GM18951 (cell line): ENCODE measurements at regions not wholly inside any gene's neighbourhood (a gene's known extent, or its start where the extent isn't known, plus 50 kb on each side); places are given as distances from the start of the nearest gene placed in this dataset.
"Not testable (repeated sequence)": the region's sequence is repeated elsewhere in the genome, so short reads cannot be mapped to it uniquely, and the experiment has no call there.

Experiments used
- POLR2A ChIP-seq: IDR thresholded peaks from 4 replicates; pipeline ENCODE4 v1.6.1; 2011; ENCODE audit warnings: mild to moderate bottlenecking; ENCODE audit not compliant: insufficient read length, insufficient read depth; ENCODE audit errors: extremely low read depth
- in situ Hi-C: fragments of 300-500 bp; cut with MboI; formaldehyde crosslinking; loops from one replicate; pipeline ENCODE4 v1.12.0; 2022; ENCODE audit warnings: low sequenced_read_pairs, mixed read lengths, inconsistent platforms; ENCODE audit not compliant: unreplicated experiment

DNA sequence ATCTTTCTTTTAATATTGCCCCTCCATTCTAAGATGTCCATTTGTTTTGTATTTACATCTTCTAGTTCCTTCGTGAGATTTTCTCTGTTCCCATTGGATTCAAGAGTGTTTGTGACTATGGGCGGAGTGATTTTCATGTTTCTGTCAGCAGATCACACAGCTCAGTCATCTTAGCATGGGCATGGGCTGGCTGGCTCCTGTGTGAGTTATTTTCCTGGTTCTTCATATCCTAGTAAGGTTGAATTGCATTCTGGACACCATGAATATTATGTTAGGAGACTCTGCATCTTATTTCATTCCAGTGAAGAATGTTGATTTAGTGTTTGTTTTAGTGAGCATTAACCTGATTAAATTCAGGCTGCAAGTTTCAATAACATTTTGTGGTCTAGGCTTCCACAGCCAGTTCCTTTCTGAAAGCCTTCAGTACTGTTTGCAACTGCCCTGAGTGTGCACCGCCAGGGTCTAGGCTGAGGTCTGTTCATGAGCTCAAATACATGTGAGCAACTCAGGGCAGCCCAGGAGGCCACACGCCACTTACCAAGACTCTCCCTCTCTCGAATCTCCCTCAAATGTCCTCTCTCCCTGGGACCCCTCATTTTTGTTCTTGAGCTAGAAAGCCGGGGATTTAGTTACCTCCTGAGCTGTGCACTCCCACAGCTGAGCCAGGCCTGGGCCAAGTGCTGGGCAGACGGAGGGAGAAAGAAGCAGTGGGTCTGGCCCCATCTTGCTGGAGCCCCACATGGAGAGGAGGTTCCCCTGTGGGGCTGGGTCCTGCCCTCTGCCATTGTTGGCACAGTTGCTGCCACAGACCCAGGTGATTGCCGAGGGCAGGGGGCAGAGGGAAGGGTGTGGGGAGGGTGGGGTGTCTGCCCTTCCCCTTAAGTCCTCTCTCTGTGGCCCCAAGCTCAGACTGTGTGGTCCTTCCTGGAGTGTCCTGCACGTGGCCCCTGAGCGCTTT is 145.9 kb downstream of the RTP5 start:
- TF ChIP-seq POLR2A = no peak
- in situ Hi-C loops = no loop called here

DNA sequence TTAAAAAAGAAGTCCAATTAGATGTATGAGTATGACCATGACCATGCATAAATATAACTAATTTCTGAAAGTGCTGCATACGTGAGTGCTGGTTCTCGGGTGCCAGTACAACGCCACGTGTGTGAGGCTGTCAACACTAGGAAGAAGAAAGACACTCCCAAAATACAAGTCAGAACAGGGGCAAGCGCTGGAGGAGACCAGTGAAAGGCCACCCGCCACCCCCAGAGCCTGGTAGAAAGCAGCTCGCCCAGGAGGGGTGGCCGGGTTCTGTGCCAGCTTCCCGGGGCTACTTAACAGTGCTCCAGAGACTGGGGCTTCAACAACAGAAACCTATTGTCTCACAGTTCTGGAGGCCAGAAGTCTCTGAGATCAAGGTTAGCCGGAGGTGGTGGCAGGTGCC is 147.6 kb downstream of the RTP5 start:
- in situ Hi-C loops = no loop called here
- no peak for TF ChIP-seq POLR2A

- in situ Hi-C loops = not testable (repeated sequence)
Observed at GRCh38 chr2:242018416-242018815, 148.9 kb downstream of the RTP5 start.

- in situ Hi-C loops = no loop called here
- no peak for TF ChIP-seq POLR2A
Observed at GRCh38 chr2:242019344-242019743, 149.8 kb downstream of the RTP5 start.

DNA sequence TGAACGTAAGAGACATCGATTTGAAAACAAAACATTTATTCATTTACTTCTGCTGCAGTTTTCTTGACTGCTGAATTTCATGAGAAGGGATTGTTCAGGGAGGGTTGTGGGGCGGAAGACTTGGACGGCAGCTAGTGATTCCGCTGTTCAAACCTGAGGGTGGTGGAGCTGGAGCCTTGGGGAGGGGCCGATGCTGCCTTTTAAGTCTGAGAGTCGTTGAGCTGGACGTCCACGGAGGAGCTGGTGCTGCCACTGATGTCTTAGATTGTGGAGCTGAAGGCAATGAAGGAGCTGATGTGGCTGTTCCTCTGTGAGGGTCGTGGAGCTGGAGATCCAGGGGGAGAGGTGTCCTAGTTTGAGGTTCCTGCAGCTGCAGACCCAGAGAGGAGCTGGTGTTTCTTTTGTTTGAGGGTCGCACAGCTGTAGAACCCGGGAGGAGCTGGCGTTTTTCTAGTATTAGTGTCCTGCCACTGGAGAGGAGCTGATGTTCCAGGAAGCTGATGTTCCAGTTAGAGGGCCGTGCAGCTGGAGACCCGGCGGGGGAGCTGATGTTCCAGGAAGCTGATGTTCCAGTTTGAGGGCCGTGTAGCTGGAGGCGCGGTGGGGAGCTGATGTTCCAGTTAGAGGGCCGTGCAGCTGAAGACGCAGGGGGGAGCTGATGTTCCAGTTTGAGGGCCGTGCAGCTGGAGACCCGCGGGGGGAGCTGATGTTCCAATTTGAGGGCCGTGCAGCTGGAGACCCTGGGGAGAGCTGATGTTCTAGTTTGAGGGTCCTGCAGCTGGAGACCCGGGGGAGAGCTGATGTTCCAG is 150.9 kb downstream of the RTP5 start:
- in situ Hi-C loops = no loop called here
- no peak for TF ChIP-seq POLR2A

DNA sequence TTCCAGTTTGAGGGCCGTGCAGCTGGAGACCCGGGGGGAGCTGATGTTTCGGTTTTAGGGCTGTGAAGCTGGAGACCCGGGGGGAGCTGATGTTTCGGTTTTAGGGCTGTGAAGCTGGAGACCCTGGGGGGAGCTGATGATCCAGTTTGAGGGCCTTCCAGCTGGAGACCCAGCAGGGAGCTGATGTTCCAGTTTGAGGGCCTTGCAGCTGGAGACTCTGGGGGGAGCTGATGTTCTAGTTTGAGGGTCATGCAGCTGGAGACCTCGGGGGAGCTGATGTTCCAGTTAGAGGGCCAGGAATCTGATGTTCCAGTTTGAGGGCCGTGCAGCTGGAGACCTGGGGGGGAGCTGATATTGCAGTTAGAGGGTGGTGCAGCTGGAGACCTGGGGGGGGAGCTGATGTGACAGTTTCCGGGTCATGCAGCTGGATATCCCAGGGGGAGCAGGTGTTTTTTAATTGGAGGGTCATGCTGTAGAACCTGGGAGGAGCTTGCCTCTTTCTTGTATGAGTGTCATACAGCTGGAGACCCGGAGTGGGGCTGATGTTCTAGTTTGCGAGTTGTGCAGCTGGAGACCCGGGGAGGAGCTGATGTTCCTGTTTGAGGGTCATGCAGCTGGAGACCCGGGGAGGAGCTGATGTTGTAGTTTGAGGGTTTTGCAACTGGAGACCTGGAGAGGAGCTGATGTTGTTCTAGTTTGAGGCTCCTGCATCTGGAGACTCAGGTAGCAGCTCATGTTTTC is 153.2 kb downstream of the RTP5 start:
- in situ Hi-C loops = no loop called here
- TF ChIP-seq POLR2A = no peak

- in situ Hi-C loops = no loop called here
- TF ChIP-seq POLR2A = no peak
Observed at GRCh38 chr2:242024751-242025355, 155.3 kb downstream of the RTP5 start.

DNA sequence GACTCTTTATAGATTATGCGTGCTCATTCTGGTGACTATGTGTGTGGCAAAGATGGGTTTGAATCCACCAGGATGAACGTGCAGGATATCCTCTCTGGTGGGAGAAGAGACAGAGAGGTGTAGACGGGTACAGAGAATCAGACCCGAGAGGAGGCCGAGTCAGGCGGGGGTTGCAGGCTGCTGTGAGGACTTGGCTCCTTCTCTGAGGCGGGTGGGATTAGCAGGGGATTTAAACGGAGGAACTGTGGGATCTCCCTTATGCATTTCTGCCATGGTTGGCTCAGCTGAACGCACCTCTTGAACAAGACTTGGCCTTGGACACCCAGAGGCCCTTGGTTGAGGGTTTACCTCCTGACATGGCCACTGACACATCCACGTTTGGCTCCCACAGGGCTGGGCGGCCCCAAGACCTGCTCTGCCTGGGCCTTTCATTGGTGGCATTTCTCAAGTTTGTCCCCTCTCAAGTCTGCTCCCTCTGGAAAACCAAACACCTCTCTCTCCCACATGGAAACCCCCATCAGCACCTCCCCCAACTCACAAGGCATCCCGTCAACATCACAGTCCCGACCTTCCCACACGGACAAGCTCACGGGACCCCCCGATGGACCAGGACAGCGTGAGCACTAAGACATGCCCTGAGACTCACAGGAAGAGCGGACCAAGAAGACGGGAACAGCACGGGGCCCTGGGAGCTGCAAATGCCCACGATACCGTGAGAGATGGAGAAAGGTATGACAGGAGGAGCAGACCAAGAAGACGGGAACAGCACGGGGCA is 158.3 kb downstream of the RTP5 start:
- no peak for TF ChIP-seq POLR2A
- in situ Hi-C loops = no loop called here

DNA sequence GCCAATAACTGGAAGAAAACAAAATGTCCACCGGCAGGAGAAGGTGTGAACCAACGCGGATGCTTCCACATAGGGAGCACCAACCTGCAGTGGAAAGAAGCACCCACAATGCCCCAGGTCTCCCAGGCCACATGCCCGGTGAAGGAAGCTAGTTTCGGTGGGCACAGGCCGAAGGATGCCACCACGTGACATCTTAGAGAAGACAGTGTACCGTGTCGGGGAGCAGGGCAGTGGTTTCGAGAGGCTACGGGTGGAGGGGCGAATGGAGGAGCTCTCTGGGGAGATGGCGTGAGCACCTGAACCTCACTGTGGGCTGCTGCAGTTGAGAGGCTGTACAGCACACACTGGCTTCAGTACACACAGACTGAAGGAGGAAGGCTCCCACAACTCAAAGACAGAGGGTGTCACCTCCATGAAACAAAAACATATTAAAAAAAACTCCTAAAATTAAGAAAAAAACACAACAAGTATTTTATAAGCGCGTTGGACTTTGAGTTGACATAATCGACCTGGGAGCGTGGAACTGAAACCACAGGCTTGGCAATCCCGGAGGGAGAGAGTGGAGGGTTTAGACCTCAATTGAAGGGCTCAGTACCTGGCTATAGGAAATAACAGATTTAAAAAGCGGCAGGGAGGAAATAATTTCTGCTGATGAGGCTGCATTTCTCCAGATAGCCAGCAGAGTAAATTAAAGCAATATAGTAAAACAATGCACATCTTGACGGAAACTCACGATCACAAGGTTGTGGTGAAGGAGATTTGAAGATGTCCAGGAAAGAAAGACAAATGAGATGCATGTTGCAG is 160.1 kb downstream of the RTP5 start:
- TF ChIP-seq POLR2A = no peak
- in situ Hi-C loops = no loop called here

DNA sequence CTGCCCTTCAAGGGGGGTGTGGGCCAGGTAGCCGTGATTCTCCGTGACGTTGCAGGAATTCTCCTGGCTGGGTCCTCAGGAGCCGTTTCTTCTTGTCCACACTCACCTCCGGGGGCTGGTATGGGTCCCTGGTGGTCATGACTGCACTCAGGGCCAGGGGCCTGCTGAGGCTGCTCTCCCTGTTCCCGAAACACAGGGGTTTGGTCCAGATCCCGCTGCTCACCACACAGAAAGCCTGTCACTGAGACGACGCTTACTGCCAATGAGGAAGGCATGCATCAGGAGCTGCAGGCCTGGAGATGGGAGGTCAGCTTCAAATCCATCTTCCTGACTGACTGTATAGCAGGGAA is 160.7 kb downstream of the RTP5 start:
- TF ChIP-seq POLR2A = no peak
- in situ Hi-C loops = no loop called here

- TF ChIP-seq POLR2A = no peak
- in situ Hi-C loops = no loop called here
Observed at GRCh38 chr2:242030858-242031257, 161.3 kb downstream of the RTP5 start.
